Skeletal muscle tissue (tissue), 3 donors: ENCODE measurements at regions not wholly inside any gene's neighbourhood (a gene's known extent, or its start where the extent isn't known, plus 50 kb on each side); places are given as distances from the start of the nearest gene placed in this dataset.

Experiments
- H3K27ac ChIP-seq: one replicate; pipeline ENCODE4 v1.7.0; 2013; ENCODE audit warnings: mild to moderate bottlenecking, low read depth, low read length, inconsistent platforms
- H3K27me3 ChIP-seq, 3 donors: one replicate each; pipeline ENCODE4 v1.7.0; 2013; ENCODE audit warnings: low read length in 3 of 3; ENCODE audit not compliant: control insufficient read depth in 3 of 3, insufficient read depth in 3 of 3
- H3K36me3 ChIP-seq, 3 donors: one replicate each; pipeline ENCODE4 v1.7.0; 2013; ENCODE audit warnings: low read length in 3 of 3; ENCODE audit not compliant: control insufficient read depth in 3 of 3, insufficient read depth in 3 of 3
- H3K4me1 ChIP-seq, 3 donors: one replicate each; pipeline ENCODE4 v1.7.0; 2013; ENCODE audit warnings: low read length in 3 of 3, mild to moderate bottlenecking in 3 of 3; ENCODE audit not compliant: control insufficient read depth in 3 of 3, insufficient read depth in 3 of 3
- H3K4me3 ChIP-seq, 3 donors: one replicate each; pipeline ENCODE4 v1.7.0; 2013; ENCODE audit warnings: low read length in 3 of 3
- H3K9ac ChIP-seq, 3 donors: one replicate each; pipeline ENCODE4 v1.7.0; 2013; ENCODE audit warnings: low read length in 3 of 3, mild to moderate bottlenecking in 3 of 3, moderate library complexity in 2 of 3, low read depth in 1 of 3
- H3K9me3 ChIP-seq, 3 donors: one replicate each; pipeline ENCODE4 v1.7.0; 2013; ENCODE audit warnings: low read length in 3 of 3; ENCODE audit not compliant: control insufficient read depth in 3 of 3
- donor health status: Osteomylitis.

DNA sequence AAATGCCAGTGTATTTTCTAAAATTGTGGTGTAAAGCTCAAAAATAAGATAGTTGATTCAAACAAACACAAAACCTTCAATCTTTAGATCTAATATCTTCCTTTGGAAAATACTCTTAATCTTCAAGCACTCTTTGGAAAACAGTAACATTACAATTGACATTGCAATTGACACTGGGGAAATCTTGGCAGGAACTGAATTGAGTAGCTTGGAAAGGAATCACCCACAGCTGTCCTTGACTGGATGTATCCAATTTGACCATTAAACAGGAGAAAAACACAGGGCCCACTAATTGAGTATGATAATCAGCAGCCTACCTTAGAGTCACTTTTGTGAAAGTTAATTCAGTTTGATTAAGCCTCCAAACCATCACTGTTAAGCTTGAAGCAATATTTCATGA lies 776.7 kb downstream of the DTWD2 start:
- no peak overlapping the region for H3K27ac ChIP-seq
- no peaks in the 10 kb centered on the region for H3K36me3 ChIP-seq
- H3K27me3 ChIP-seq = no peaks in the 10 kb centered on the region
- H3K9me3 ChIP-seq = peaks cover 0 to 5% (median 2%) of the 10 kb centered on the region in 3 donors
- no peak overlapping the region for H3K9ac ChIP-seq
- no peak overlapping the region for H3K4me3 ChIP-seq
- H3K4me1 ChIP-seq = no peaks in the 10 kb centered on the region

DNA sequence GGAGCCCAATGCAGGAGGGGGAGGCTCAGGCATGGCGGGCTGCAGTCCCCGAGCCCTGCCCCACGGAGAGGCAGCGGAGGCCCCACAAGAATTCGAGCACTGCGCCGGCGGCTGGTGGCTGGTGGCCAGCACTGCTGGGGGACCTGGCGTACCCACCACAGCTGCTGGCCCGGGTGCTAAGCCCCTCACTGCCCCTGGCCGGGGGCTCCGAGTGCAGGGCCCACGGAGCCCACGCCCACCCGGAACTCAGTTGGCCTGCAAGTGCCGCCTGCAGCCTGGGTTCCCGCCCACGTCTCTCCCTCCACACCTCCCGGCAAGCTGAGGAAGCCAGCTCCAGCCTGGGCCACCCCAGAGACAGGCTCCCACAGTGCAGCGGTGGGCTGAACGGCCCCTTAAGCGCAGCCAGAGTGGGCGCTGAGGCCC lies 780.3 kb downstream of the DTWD2 start:
- no peak overlapping the region for H3K4me3 ChIP-seq
- H3K36me3 ChIP-seq = no peaks in the 10 kb centered on the region
- H3K9me3 ChIP-seq = peaks cover 0 to 5% (median 2%) of the 10 kb centered on the region in 3 donors
- H3K9ac ChIP-seq = no peak overlapping the region
- no peak overlapping the region for H3K27ac ChIP-seq
- H3K4me1 ChIP-seq = no peaks in the 10 kb centered on the region
- H3K27me3 ChIP-seq = no peaks in the 10 kb centered on the region

DNA sequence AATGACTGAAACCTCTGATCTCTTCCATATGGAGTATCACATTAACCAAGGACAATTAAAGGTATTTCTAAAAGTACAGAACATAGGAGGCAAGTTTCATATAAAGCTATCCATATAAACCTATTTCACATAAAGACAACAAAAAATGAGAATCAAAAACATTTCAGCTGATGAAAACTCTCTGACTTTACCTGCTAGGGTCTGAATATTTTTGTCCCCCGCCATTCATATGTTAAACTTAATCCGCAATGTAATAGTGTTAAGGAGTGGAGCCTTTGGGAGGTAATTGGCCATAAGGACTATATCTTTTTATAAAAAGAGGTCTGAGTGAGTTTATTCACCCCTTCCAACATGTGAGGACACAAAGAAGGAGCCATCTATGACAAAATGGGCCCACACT lies 788.5 kb downstream of the DTWD2 start:
- Histone ChIP-seq H3K36me3 (no peaks in the 10 kb centered on the region), H3K9me3 (no peaks in the 10 kb centered on the region), H3K27ac (no peak overlapping the region)

DNA sequence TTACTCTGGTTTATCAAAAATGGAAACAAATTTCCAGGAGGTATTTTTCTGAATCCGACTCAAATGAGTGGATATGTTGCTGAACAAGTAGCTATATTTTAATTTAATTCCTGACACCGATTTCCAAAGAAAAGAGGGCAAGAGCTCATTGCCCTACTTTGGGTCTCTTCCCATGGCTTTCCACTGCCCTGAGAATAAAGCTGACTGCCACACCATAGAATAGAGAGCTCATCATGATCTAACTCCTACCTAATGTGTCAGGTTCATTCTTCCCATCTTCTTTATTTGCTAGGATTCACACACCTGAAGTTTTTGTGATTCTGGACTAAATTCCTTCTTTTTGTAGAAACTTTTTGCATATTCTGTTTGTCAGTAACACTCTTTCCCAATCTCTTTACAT lies 792.1 kb downstream of the DTWD2 start:
- no peaks in the 10 kb centered on the region for H3K27me3 ChIP-seq
- no peak overlapping the region for H3K4me3 ChIP-seq
- H3K36me3 ChIP-seq = no peaks in the 10 kb centered on the region
- H3K27ac ChIP-seq = no peak overlapping the region
- no peaks in the 10 kb centered on the region for H3K9me3 ChIP-seq
- no peak overlapping the region for H3K9ac ChIP-seq
- H3K4me1 ChIP-seq = no peaks in the 10 kb centered on the region

More for the DNA sequence above, 788.5 kb downstream of the DTWD2 start:
- H3K4me3 ChIP-seq = no peak overlapping the region
- no peaks in the 10 kb centered on the region for H3K27me3 ChIP-seq
- H3K4me1 ChIP-seq = no peaks in the 10 kb centered on the region
- no peak overlapping the region for H3K9ac ChIP-seq

DNA sequence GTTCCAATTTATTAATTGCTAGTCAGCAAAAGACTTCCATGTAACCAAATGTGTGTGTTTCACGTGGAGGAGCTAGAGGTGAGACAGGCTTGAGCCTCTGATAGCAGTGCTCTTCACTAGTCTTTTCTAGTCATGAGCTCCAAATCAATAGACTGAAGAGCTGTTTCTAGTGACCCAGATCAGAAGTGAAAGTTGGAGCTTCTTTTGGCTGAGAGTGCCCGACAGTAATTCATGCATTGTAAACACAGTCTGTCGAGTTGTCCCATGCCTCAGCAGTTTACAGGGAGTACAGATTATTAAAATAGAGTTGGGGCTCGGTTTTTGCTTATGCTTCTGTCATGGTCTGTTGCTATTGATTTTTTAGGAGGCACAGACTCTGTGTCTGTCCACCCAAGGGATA lies 793.1 kb downstream of the DTWD2 start:
- Histone ChIP-seq H3K36me3 (no peaks in the 10 kb centered on the region), H3K27me3 (no peaks in the 10 kb centered on the region), H3K9ac (no peak overlapping the region), H3K4me1 (no peaks in the 10 kb centered on the region), H3K4me3 (no peak overlapping the region), H3K27ac (no peak overlapping the region), H3K9me3 (no peaks in the 10 kb centered on the region)

DNA sequence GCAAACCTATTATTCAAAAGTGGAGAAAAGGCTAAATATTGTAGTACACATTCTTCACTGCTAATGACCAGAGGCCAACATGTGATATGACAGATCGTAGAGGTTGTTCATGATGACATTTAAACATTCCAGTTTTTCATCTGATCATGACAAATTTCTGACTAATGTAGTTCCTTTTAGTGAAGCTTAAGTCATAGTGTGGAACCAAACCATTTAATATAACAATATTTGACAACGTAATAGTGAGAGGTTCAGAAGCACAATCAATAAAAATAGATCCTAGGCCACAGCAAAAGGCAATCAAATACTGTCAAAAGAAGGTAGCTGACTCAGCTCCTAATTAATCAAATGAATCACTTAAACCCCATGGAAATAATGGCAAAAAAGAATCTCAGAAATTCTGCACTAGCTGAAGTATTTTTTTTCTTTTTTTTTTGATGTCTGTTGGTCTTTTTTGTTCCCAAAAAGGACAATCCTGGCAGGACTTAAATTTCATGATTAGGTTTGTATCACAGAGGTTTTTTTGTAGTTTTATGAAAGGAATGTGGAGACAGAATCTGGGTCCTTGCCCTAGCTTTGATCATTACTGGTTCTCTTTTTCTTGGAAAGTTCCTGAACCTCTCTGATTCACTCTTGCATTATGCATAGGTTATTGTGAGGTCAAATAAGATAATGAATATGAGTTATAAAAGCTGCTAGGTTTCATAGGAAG lies 795.0 kb downstream of the DTWD2 start:
- no peaks in the 10 kb centered on the region for H3K9me3 ChIP-seq

DNA sequence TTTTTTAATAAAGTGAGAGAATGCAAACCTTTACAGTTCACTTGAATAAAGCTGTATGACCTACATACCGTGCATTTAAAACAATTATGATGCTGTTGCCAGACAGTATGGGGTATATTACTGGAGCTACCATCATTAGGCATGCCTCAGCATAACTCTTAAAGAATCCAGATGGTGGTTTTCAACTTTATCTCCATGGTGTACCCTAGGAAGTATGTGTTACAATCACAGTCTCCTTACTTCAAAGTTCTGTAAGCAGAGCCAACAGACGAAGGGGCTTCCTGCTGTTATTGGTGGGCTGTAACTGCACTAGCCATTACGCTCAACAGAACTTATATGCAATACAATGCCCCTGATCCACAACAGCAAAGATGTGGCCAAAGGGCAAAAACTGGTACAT lies 803.3 kb downstream of the DTWD2 start:
- Histone ChIP-seq H3K9ac (no peak overlapping the region), H3K36me3 (no peaks in the 10 kb centered on the region), H3K9me3 (no peaks in the 10 kb centered on the region), H3K27ac (no peak overlapping the region), H3K27me3 (no peaks in the 10 kb centered on the region), H3K4me3 (no peak overlapping the region), H3K4me1 (no peaks in the 10 kb centered on the region)

More for the DNA sequence above, 795.0 kb downstream of the DTWD2 start:
- H3K27me3 ChIP-seq = no peaks in the 10 kb centered on the region
- H3K9ac ChIP-seq = no peak overlapping the region
- H3K4me1 ChIP-seq = no peaks in the 10 kb centered on the region
- H3K27ac ChIP-seq = no peak overlapping the region
- H3K36me3 ChIP-seq = no peaks in the 10 kb centered on the region
- H3K4me3 ChIP-seq = no peak overlapping the region

DNA sequence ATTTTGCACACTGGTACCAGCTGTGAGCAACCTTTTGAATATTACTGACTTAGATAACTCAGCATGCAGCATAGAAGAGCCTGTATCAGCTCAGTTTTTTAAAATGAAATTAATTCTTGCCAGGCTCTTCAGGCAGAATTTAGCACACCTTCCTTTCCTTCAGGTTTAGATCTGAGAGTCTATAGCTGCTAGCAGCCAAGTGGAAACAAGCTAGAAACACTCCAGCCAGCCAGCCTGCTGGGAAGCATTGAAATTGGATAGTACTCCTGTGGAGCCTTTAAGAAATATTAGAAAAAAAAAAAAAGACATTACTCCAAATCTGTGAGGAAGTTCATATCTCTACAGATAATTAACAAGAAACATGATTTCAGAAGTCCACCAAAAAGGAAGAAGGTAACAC lies 812.2 kb downstream of the DTWD2 start:
- H3K4me3 ChIP-seq = no peak overlapping the region
- no peaks in the 10 kb centered on the region for H3K27me3 ChIP-seq
- no peaks in the 10 kb centered on the region for H3K9me3 ChIP-seq
- no peaks in the 10 kb centered on the region for H3K36me3 ChIP-seq
- H3K9ac ChIP-seq = no peak overlapping the region
- H3K4me1 ChIP-seq = no peaks in the 10 kb centered on the region
- no peak overlapping the region for H3K27ac ChIP-seq

DNA sequence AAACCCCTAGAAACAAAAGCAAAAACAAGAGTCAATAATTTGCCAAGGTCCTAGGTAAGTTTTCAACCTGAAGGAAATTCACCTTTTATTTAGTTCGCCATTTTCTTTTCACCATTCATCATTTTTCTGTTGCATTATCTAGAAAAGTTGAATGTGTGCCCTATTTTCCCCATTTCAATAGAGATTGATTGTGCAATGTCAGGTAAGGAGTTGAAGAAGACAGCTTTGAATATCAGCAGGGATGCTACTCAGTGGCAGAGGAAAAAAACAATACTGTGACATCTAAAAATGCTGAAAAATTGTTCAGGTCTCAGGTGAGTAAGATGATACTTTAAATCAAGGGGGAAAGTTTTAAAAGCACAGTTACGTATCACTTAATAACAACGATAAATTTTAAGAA lies 813.7 kb downstream of the DTWD2 start:
- Histone ChIP-seq H3K4me1 (no peaks in the 10 kb centered on the region), H3K36me3 (no peaks in the 10 kb centered on the region), H3K9ac (no peak overlapping the region), H3K9me3 (no peaks in the 10 kb centered on the region), H3K27me3 (no peaks in the 10 kb centered on the region), H3K27ac (no peak overlapping the region), H3K4me3 (no peak overlapping the region)

DNA sequence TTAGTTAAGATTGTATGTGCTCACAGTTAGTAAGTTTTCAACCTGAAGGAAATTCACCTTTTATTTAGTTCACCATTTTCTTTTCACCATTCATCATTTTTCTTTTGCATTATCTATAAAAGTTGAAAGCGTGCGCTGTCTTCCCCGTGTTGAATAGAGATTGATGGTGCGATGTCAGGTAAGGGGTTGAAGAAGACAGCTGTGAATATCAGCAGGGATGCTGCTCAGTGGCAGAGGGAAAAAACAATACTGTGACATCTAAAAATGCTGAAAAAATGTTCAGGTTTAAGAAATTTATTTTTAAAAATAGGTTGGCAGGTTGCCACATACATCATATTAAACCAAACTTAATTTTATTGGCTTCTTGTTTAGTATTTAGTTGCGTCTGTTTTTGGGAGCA lies 815.0 kb downstream of the DTWD2 start:
- no peak overlapping the region for H3K9ac ChIP-seq

More for the DNA sequence above, 815.0 kb downstream of the DTWD2 start:
- Histone ChIP-seq H3K27ac (no peak overlapping the region), H3K4me1 (no peaks in the 10 kb centered on the region), H3K9me3 (no peaks in the 10 kb centered on the region), H3K27me3 (no peaks in the 10 kb centered on the region), H3K36me3 (no peaks in the 10 kb centered on the region), H3K4me3 (no peak overlapping the region)
